Heart right ventricle (tissue), 16 donors: ENCODE measurements at regions not wholly inside any gene's neighbourhood (a gene's known extent, or its start where the extent isn't known, plus 50 kb on each side); places are given as distances from the start of the nearest gene placed in this dataset.
"Not testable (repeated sequence)": the region's sequence is repeated elsewhere in the genome, so short reads cannot be mapped to it uniquely, and the experiment has no call there.

Source experiments
- ATAC-seq, 8 donors: fragments of 200-7000 bp; cut with Tn5 transposase; one replicate each; pipeline ENCODE4 v1.9.1; 2020; ENCODE audit warnings: mild to moderate bottlenecking in 8 of 8, moderate library complexity in 8 of 8, moderate number of reproducible peaks in 1 of 8
- DNase-seq, 2 donors: peaks; one replicate each; pipeline ENCODE4 v3.0.0-alpha.2; 2020
- H3K27ac ChIP-seq, 10 donors: fragments of 200-600 bp; sonication (generic) in 2 of 10; one replicate each; pipeline versions ENCODE4 v1.5.0 to v1.8.0; 2020 to 2022; ENCODE audit warnings: mild to moderate bottlenecking in 3 of 10
- H3K27me3 ChIP-seq, 7 donors: fragments of 200-600 bp; one replicate each; pipeline ENCODE4 v1.8.0; 2021 to 2022; ENCODE audit warnings: mild to moderate bottlenecking in 2 of 7
- H3K36me3 ChIP-seq, 9 donors: fragments of 200-600 bp; sonication (generic) in 1 of 9; one replicate each; pipeline versions ENCODE4 v1.5.0 to v1.8.0; 2020 to 2022; ENCODE audit warnings: mild to moderate bottlenecking in 2 of 9
- H3K4me1 ChIP-seq, 9 donors: fragments of 200-600 bp; sonication (generic) in 1 of 9; one replicate each; pipeline versions ENCODE4 v1.5.0 to v1.8.0; 2020 to 2022; ENCODE audit warnings: mild to moderate bottlenecking in 4 of 9
- H3K4me3 ChIP-seq, 10 donors: fragments of 200-600 bp; sonication (generic) in 2 of 10; one replicate each; pipeline versions ENCODE4 v1.5.0 to v1.8.0; 2020 to 2022; ENCODE audit warnings: mild to moderate bottlenecking in 7 of 10, moderate library complexity in 2 of 10
- H3K9me3 ChIP-seq, 11 donors: fragments of 200-600 bp in 10 of 11; sonication (generic) in 2 of 11; one replicate each; pipeline versions ENCODE4 v1.5.0 to v1.8.0; 2013 to 2022; ENCODE audit warnings: mild to moderate bottlenecking in 2 of 11, control low read depth in 1 of 11, moderate library complexity in 1 of 11
- WGBS, 2 donors: extraction: QIAGEN DNeasy Blood & Tissue Kit; methylation state at CpG; one replicate each; pipeline ENCODE4 v1.1.7; 2013; ENCODE audit warnings: inconsistent platforms in 1 of 2; 5-methylcytosine and 5-hydroxymethylcytosine counted together
- intact Hi-C, 10 donors: fragments of 100-400 bp; cut with DNase I; formaldehyde crosslinking; loops; one replicate each; pipeline versions ENCODE4 v1.11.1 to v1.14.2; 2022
- TF ChIP-seq, protein P1 (sequence below), 9 donors: fragments of 200-600 bp; sonication (generic) in 2 of 9; IDR thresholded peaks; one replicate each; pipeline versions ENCODE4 v1.5.0 to v1.8.0; 2021 to 2022; ENCODE audit warnings: antibody characterized with exemption in 9 of 9, mild to moderate bottlenecking in 5 of 9, moderate library complexity in 1 of 9
- donor health status: Arrhythmogenic right ventricular cardiomyopathy.
- donor health status: ischemic (EF 13 %, LVEDD 7.1; RV severe dilation, severe dysfunction).
- donor health status: healthy with polysubstance abuse.
- donor health status: DM: no; HTN: yes; CAD: no.
- donor health status: DM: no; HTN: no; CAD: no.
- donor health status: ischemic (EF 25% LVEDD 6.9; RV normal size, moderate dysfunction).
- donor health status: ischemic (EF 25% LVEDD 5.7; RV mildly dilated, moderate dysfunction).
- donor health status: healthy.
- donor health status: DM: yes; HTN: yes; CAD: no.
- donor health status: Ischemic cardiomyopathy.
- donor health status: ischemic (EF 35%, LVEDD 5.7; RV mildly dilated, moderate dysfunction).
- donor health status: nonischemic (EF 11% LVEDD 7.7; RV severe dilation, severe dysfunction).
- donor health status: DM: yes; HTN: yes; CAD: no.
- donor health status: PGD.
- donor health status: ischemic (EF 29% LVEDD 5.4; RV normal size, mild dysfunction).
- donor health status: nonischemic (EF 23%, LVEDD 6.1; RV moderate dilation, normal function).

DNA sequence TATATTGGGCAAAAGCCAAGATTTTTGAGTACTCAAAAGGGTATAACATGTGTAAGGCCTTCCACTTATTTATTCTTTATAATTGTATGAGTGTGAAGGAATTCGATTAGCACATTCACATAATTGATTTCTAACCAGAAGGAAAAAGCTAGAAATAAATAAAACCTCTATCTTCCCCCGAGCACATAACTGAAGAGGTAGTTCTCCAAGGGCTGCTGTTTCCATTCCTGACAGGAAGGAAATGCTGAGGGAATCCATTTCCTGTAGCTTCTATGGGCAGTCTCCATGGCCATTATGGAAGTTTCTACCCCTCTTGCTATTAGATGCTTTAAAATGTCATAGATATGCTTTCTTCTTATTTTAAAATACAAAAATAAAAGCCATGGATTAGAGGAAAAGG is 70.5 kb upstream of the ABCB5 start:
- DNase-seq (no peak), ATAC-seq (no peak)
- no peaks in the 10 kb centered on the region for H3K36me3 ChIP-seq
- peaks cover 0 to 14% (median 0%) of the 10 kb centered on the region in 11 donors for H3K9me3 ChIP-seq
- 70 to 78% methylated on average over 2 of the region's 2 CpGs for WGBS, 2 donors
- H3K4me3 ChIP-seq, result no peak overlapping the region
- TF ChIP-seq, protein P1, sequence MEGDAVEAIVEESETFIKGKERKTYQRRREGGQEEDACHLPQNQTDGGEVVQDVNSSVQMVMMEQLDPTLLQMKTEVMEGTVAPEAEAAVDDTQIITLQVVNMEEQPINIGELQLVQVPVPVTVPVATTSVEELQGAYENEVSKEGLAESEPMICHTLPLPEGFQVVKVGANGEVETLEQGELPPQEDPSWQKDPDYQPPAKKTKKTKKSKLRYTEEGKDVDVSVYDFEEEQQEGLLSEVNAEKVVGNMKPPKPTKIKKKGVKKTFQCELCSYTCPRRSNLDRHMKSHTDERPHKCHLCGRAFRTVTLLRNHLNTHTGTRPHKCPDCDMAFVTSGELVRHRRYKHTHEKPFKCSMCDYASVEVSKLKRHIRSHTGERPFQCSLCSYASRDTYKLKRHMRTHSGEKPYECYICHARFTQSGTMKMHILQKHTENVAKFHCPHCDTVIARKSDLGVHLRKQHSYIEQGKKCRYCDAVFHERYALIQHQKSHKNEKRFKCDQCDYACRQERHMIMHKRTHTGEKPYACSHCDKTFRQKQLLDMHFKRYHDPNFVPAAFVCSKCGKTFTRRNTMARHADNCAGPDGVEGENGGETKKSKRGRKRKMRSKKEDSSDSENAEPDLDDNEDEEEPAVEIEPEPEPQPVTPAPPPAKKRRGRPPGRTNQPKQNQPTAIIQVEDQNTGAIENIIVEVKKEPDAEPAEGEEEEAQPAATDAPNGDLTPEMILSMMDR (IDR thresholded peaks at IDR 0.05), result no peak
- no peak overlapping the region for H3K27ac ChIP-seq
- H3K4me1 ChIP-seq, result peaks cover 0 to 10% (median 0%) of the 10 kb centered on the region in 9 donors
- intact Hi-C loops, result no loop called here
- H3K27me3 ChIP-seq, result no peaks in the 10 kb centered on the region

GRCh38 chr7:20546958-20547357 is 68.5 kb upstream of the ABCB5 start:
- 88 to 91% methylated on average over 10 of the region's 10 CpGs for WGBS, 2 donors
- ATAC-seq, DNase-seq: not testable (repeated sequence)

DNA sequence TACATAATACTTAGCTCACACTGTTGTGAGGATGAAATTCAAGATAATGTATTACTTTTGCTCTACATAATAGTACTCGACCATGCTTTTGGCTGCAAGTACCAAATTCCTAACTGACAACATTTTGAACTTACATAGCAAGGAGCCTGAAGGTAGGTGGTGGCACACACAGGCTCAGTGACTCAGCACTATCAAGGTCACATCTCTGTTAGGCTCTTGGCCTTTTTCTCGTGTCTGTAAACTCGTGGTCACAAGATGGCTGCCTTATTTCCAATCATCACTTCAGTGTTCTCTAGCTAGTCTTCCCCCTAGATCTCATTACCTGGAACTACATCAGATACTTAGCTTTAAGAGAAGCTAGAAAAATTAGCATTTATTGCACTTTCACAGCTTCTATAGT is 61.4 kb upstream of the ABCB5 start:
- intact Hi-C loops, result no loop called here
- no peaks in the 10 kb centered on the region for H3K4me1 ChIP-seq
- TF ChIP-seq, protein P1 (IDR thresholded peaks at IDR 0.05), result no peak
- no peaks in the 10 kb centered on the region for H3K27me3 ChIP-seq
- no peaks in the 10 kb centered on the region for H3K9me3 ChIP-seq
- ATAC-seq (no peak), DNase-seq (no peak)
- no peak overlapping the region for H3K4me3 ChIP-seq
- no peak overlapping the region for H3K27ac ChIP-seq
- H3K36me3 ChIP-seq, result no peaks in the 10 kb centered on the region
- WGBS, 2 donors, result 85 to 89% methylated on average over 3 of the region's 3 CpGs

More at GRCh38 chr7:20546958-20547357, 68.5 kb upstream of the ABCB5 start:
- H3K27me3 ChIP-seq, H3K9me3 ChIP-seq, intact Hi-C loops, H3K27ac ChIP-seq, H3K36me3 ChIP-seq, H3K4me3 ChIP-seq: not testable (repeated sequence)
- H3K4me1 ChIP-seq, result peaks cover 0 to 10% (median 0%) of the 10 kb centered on the region in 9 donors

DNA sequence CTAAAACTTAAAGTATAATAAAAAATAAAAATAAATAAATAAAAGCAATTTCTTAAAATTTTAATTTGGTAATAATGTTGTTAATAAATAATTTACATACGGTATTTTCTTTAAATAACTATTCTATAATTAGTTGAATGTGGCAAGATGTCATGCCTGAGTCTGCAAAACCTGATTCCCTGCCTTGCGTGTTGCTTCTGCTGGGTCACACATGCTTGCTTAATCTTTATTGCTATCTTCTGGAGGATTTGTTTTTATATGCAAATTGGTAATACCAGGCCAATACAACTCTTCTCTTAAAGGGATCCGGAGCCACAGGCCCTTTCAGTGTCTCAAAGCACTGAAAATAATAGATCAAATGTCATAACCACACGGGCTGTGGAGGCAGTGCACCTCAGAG is 59.4 kb upstream of the ABCB5 start:
- intact Hi-C loops, result no loop called here
- TF ChIP-seq, protein P1 (IDR thresholded peaks at IDR 0.05), result no peak
- Histone ChIP-seq H3K4me1 (no peaks in the 10 kb centered on the region), H3K27ac (no peak overlapping the region), H3K9me3 (no peaks in the 10 kb centered on the region), H3K36me3 (no peaks in the 10 kb centered on the region), H3K4me3 (no peak overlapping the region), H3K27me3 (no peaks in the 10 kb centered on the region)
- ATAC-seq (no peak), DNase-seq (no peak)
- 85 to 90% methylated on average over 4 of the region's 4 CpGs for WGBS, 2 donors

DNA sequence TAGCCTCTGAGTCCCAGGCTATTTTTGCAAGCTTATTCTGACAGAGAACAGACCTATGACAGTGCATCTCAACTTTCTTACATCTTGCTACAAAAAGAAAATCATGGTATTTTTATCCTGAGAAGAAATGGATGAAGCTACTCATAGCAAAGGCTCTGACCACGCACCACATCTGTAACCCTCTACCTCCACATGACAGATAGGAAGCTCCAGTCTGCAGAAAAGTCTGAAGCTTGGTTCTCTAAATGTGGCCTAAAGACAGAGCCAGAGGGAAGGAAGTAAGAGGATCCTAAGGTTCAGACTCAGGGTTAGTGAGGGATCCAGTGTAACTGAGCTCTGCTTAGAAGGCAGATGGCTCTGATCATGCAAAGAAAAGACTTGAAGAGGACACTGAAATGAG is 58.4 kb upstream of the ABCB5 start:
- ATAC-seq (peak in 1 of 8 donors; percentile 46), DNase-seq (no peak)
- no peaks in the 10 kb centered on the region for H3K4me1 ChIP-seq
- H3K4me3 ChIP-seq, result no peak overlapping the region
- H3K36me3 ChIP-seq, result no peaks in the 10 kb centered on the region
- WGBS, 2 donors, result 84 to 90% methylated on average over 1 of the region's 1 CpG
- TF ChIP-seq, protein P1 (IDR thresholded peaks at IDR 0.05), result no peak
- H3K9me3 ChIP-seq, result no peaks in the 10 kb centered on the region
- no peaks in the 10 kb centered on the region for H3K27me3 ChIP-seq
- intact Hi-C loops, result no loop called here
- no peak overlapping the region for H3K27ac ChIP-seq
